Smooth muscle cell of the brain vasculature (primary cell): ENCODE measurements at regions not wholly inside any gene's neighbourhood (a gene's known extent, or its start where the extent isn't known, plus 50 kb on each side); places are given as distances from the start of the nearest gene placed in this dataset.
"Not testable (repeated sequence)": the region's sequence is repeated elsewhere in the genome, so short reads cannot be mapped to it uniquely, and the experiment has no call there.

ENCODE experiments used
- DNase-seq: peaks from one replicate; pipeline ENCODE4 v3.0.0-alpha.2; 2012; ENCODE audit warnings: low read depth, low spot score

DNA sequence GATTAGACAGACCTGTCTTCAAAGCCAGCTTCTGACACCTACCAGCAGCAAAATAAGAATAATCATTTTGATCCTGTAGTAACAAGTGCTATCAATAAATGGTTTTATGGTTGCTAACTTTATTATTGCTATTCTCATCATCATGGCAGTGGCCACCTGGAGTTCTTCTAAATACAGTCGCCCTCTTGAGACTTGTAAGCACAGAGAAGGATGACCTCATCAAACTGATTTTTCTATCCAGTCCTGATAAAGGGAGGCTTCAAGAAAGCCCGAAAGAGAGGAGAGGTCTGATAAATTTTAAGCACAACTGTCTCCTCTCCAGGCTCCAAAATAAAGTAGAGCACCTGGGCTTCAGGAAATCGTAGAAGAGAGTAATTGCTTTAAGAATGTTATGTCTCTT is 286.4 kb downstream of the USP46 start:
- no peak for DNase-seq

DNA sequence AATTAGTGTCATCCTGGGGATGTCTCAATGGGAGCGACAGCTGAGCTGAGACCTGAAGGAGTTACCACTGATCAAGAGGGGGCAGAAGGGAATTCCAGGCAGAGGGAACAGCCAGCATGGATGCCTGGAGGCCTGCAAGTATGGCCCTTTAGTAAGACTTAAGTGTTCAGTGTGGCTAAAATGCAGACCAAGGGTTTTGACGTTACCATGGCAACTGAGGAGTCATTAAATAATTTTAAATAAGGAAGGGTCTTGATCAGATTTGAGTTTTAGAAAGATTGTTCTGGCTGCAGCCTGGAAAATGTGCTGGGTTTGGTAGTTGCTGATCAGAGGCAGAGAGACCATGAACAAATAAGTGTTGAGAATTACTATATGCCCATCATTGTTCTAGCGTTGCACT is 285.5 kb downstream of the USP46 start:
- no peak for DNase-seq

DNA sequence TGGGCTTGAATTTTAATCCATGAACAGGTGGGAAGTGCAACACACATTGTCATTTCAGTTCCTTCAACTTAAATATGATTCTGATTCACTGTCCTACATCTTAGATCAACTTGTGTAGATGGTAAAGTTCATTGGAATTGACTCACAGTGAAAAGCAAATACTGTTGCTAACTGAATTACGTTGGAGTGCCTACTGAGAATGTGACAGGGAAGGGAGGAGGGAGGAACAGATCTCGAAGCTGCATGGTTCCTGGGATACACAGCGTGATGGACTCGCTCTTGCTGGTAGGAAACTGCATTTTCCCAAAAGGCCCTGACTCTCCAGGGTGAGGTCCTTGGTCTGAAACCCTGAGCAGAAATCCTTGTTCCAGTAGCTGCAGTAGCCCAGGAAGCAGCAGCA is 284.2 kb downstream of the USP46 start:
- DNase-seq = no peak

DNA sequence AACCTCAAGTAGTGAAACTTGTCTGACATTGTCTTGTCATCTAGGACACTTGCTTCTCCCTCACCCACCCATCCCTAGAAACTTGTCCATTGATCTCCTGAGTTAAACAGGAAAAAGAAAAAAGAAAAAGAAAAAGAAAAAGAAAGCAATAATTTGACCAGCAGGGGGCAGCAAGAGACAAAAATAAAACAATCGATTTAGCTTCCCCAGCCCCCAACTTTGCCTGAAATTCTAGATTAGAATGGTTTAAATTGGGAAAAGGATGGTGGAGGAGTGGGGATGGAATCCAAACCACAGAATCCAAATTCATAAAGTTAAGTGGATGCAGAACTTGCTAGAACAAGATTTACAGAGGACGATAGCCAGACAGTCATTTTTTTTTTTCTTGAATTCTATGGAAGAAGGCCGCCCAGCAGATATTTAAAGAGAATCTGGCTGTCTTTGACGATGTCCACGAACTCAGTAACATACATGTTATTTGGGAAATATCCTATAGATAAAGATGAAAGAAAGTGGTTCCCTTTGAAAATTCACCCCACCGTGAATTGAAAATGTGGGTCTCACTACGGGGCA is 282.9 kb downstream of the USP46 start:
- peak; percentile 21 for DNase-seq

DNA sequence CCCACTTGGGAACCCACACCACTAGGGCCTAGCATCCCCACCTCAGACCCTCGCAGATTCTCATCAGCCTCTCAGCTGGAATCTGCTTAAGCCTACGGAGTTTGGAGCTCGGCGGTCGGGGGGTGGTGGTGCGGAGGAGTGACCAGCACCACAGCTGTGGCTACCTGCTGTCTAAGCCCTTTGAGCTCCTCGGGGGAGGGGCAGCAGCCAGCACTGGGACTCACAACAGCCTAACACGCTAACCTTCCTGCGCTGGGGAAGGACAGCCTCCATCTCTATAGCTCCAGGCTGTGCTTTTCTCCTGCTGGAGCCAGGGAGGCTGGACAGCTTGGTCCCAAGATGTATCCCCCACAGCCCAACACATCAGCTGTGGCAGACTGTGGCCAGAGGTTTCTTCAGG is 281.5 kb downstream of the USP46 start:
- no peak for DNase-seq

DNA sequence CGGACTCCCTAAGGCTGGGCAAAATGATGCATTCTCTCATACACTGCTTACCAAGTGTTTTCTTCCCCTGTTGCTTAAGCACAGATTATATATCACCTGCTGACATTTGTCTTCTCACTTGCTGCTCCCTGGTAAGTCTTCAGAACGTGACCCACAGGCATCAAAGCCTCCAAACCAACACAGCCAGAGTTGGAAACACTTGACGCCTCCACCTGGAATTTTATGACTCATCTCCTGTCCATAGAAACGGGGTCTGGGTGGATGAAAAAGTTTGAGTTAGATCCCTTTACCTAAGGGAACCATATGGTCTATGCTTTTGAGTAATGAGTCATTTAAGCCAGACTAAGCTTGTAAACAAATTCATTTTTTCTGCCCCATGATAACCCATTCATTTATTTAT is 251.6 kb downstream of the USP46 start:
- DNase-seq = no peak

DNA sequence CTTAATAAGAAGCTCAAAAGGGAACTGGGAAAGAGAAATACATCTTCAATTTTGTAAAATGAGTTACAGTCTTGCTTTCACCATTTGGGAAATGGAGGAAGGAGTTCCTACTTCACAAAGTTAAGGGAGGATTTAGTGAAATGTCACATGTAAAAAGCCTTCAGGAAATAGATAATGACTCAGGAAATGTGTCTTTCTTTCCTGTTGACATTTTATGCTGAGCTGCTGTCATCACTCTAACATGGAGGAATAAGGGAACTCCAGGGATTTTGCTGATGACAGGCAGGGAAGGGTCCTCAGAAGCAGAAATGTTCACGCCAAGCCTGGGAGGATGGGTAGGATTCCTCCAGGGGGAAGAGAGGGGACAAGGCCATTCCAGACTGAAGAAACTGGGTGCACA is 251.1 kb downstream of the USP46 start:
- no peak for DNase-seq

DNA sequence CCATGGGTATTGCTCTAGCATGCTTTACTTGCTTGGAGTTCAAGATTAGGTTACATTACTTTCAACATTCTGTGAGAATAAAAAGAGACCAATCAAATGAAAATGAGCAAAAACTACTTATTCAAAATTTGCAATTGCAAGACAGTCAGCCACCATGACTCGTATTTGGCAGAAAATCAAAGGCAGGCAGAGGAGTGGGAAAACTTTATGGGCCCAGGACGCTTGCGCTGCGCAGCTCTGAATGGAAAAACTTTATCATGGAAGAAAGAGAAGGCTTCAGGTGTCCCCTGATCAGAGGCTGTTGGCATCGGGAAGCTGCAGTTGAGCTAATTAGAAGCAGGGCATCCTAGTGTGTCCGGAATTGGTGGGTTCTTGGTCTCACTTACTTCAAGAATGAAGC is 250.6 kb downstream of the USP46 start:
- no peak for DNase-seq

DNA sequence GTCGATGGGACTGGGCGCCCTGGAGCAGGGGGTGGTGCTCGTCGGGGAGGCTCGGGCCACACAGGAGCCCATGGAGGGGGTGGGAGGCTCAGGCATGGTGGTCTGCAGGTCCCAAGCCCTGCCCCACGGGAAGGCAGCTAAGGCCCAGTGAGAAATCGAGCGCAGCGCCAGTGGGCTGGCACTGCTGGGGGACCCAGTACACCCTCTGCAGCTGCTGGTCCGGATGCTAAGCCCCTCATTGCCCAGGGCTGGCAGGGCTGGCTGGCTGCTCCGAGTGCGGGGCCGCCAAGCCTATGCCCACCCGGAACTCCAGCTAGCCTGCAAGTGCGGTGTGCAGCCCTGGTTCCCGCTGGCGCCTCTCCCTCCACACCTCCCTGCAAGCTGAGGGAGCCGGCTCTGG is 249.3 kb downstream of the USP46 start:
- not testable (repeated sequence) for DNase-seq

DNA sequence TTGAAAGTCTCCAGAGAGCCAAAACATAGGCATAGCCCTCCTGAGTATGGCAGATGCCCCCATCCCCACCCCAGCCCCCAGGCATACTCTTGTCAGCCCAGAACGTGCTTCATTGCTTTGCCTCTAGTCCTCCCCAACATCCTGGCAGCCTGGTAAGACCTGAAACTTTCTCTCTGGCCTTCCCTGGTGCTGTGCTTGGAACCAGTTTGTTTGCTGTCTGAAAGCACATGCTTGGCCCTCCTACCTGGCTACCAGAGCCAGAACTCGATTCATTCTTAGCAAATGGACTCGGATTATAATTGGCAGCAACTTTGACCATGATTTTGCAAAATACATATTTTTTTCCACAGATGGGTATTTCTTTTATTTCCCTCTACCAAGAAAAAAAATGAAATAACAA is 248.1 kb downstream of the USP46 start:
- DNase-seq = no peak

DNA sequence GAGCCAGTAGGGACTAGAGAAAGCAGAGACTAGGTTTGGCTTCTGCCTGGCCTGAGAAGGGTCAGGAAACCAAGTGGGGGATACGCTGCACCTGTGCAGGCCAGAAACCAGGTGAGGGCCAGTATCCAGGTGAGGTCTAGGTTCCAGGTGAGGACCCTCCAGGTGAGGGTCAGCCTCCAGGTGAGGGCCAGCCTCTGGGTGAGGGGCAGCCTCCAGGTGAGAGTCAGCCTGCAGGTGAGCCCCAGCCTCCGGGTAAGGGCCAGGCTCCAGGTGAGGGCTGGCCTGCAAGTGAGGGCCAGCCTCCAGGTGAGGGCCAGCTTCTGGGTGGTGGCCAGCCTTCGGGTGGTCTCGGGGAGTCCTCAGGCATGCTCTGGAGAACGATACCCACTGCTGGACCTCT is 238.8 kb downstream of the USP46 start:
- DNase-seq = no peak

DNA sequence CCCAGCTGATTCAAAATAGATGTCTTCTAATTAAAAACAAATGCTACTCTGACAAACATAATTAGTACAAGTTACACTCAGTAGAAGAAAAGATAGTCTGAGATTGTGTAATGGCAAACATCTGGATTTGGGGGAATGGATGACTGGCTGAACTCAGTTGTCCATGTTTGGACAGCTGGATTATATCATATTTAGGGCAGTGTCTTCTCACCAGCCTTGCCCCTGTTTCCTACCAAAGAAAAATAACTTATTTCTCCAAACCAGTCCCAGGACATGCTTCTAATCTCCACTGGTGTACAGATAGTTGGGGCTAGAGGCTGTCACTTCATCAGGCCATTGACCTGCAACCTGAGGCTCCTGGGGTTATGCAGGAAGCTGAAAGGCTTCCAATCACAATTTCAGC is 237.3 kb downstream of the USP46 start:
- no peak for DNase-seq

DNA sequence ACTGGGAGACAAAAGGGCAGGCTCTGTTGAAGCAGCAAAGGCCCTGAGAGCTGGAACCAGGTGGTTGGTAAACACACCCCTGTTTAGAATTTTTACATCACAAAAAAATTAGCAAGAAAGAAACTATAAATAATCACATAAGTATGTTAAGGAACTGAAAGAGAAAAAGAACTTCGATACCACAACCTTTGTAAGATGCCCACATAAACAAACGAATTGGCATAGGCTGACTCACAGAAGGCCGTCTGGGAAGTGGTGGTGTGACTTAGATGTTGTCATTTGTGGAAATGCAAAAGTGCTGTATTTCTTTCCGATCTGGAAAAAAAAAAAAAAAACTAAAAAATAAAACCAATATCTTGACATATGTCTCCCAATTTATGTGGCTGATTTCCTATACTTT is 235.1 kb downstream of the USP46 start:
- no peak for DNase-seq

DNA sequence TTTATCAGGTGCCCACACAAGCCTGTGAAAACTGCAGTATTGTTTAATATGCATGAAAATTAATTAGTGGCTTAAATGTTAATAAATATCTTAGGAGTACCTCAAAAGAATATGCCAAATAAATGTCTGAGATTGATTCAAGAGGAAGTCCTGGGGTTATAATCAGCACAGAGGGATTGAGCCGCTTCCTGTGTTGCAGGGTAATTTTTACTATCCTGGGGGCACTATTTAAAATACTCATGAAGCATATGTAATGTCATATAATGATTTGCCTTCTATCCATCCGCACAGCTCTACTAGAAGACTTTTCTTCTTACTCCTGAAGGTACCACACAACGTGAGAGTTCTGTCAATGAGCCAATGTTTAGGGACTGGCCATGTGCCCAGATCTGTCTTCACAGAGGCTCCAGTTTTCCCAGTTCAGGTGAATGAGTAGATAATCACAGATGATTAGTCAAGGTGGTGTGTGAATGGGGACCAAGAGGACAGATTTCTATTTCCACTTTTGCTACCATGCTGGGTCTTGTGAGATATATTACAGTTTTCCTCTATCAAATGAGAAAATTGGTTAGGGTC is 233.3 kb downstream of the USP46 start:
- no peak for DNase-seq

DNA sequence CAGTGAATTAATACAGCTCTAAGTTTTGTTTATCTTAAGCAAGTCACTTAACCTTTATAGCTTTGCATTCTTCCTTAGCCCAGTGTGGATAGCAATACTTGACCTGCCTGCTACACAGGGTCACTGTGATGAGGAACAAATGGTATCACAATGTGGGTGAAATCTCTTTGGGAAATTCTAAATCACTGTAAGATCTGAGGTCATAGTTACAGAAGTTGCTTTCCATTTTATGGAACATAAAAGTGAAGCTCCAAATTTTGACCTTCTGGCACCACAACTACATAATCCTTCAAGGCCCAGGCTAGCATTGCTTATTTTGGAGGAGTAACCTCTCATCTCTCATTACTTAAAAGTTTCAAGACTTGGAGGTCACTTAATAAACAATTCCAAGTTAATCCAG is 227.7 kb downstream of the USP46 start:
- no peak for DNase-seq

DNA sequence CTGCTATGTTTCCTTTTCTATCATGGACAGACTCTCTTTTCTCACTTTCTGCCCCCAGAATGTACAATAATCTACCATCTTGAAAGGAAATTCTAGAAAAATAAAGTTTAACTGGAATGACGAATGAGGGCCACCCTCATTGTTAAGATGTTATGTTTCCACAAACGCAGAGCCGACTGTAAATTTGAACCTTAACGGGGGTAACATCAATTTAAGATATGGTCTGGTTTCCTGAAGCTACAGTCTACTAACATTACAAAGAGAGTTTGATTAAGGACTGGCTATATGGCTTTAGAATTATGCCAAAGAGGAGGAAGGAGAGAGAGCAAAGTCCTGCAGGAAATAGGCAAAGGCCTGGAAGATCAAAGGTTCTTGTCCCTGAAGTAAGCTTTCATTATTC is 227.2 kb downstream of the USP46 start:
- no peak for DNase-seq

DNA sequence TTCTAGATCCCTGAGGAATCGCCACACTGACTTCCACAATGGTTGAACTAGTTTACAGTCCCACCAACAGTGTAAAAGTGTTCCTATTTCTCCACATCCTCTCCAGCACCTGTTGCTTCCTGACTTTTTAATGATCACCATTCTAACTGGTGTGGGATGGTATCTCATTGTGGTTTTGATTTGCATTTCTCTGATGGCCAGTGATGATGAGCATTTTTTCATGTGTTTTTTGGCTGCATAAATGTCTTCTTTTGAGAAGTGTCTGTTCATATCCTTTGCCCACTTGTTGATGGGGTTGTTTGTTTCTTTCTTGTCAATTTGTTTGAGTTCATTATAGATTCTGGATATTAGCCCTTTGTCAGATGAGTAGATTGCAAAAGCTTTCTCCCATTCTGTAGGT is 216.6 kb downstream of the USP46 start:
- DNase-seq = not testable (repeated sequence)

DNA sequence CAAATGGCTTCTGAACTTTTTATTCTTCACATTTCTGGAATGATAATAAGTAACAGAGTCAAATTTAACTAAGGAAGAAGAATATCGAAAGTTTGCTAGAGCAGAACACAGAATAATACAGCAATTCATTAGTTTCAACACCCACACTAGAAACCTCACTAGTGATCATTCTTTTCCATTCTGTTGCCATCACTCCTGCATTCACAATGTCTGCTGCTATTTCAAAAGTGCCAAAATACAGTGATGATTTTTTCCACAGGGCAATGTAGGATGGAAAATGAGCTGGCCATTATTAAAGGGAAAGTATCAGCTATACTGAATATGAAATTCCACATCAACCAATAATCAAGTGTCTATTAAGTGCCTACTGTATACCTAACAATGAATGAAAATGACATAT is 186.7 kb downstream of the USP46 start:
- no peak for DNase-seq

DNA sequence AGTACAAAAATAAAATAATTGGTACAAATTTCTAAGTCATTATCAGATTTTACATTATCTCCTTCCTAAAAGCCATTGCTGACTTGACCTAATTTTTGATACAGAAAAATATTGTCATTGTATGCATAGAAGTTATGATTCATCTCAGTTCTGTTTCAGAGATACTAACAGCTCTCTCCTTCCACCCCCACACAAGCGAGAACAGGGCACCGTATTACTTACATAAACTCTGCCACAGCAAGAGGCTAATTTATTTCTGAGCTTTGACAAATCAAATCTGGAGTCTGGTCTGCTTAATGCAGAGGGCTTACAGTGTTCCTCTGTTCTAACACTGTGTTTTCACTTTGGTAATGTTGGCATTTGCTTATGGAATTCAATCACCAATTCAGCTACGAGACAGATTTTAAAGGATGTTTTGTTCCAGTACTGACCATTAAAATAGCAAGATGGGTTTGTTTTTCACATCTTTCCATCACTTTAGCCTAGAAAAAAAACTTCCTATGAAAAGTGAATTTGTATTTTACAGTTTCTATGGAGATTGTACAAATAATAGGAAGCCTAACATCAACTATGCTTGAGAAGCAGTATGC is 181.8 kb downstream of the USP46 start:
- DNase-seq = no peak

DNA sequence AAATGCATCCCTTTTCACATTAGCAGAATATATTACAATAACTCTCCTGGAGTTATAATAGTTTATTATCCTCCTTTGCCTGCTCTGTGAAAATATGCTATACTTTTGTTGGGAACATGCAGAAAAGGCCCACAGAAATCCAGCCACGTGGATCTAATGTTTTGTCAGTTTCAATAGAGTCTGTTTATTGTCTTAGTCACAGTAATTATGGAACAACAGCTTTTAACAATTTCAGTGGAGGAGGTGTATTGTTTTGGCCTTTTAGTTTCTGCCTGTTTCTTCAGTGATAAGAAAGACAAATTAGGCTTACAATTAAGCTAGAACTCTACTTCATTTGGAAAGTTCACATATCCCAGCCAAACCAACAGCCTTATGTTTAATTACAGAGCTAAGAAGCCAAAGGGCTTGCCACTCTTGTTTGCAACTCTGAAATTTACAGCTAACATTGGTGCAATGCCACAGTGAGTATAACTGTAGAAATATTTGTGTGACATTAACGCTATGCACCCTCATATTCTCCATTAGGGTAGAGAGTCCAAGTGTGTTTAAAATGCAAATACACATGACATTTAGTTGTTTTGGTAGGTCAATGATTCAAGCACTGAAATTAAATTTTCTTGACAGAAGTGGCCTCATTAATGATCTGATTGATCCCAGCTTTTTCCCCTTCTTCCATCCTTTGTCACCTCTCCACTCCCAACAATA is 175.8 kb downstream of the USP46 start:
- DNase-seq = no peak

DNA sequence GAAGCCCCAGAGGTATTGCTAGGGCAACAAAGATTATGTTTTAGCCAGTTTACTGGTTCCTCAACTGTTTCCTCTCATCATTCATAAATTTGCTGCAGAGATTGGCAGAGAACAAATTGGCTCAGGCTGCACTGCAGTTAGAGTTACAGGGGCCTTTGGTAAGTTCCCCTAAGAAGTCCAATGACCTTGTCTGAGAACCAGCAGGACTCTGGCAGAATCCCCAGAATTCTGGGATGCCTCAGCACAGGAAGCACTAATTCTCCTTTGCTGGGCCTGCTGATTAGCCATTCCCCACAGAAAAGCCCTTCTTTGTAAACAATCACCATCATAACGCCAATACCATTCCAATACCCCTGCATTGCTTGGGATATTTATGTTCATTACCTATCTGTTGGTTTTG is 151.3 kb downstream of the USP46 start:
- no peak for DNase-seq

DNA sequence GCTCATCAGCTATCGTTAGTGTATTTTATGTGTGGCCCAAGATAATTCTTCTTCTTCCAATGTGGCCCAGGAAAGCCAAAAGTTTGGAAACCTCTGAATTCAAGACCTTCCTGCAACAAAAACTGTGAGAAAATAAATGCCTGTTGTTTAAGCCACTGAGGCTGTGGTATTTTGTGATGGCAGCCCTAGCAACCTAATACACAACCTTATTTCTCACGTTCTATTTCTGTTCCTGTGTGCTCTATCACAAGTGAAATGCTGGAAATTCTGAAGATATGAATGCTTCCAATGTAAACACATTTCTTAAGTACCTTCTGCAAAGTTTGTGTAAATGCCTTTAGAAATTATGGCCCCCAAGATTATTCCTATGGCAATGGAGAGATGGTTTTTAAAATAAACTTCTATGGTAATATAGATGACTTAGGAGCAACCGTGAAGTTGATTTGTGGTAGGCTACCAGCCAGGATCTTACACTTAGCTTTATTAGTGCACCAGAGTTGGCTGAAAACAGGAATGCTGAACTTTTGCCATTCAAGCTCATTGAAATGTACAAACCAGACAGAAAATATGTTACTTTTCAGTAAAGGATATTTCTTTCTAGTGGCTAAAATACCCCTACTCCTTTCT is 148.0 kb downstream of the USP46 start:
- DNase-seq = no peak

DNA sequence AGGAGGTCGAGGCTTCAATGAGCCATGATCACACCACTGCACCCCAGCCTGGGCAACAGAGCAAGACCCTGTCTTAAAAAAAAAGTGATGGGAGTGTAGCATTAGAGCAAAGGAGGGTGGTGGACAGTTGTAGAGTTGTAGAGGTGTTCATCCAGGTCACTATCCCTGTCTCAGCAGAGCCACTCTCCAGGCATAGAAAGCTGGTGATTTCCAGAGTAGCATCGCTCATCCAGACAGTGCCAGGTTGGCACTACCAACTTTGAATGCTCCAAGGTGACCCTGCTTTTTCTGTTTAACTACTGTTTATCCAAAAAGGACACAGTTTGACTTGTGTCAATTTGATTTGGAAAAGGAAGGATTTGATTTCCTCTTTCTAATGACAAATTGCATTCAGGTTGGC is 147.3 kb downstream of the USP46 start:
- no peak for DNase-seq
